HEK293 (cell line): ENCODE measurements at regions not wholly inside any gene's neighbourhood (a gene's known extent, or its start where the extent isn't known, plus 50 kb on each side); places are given as distances from the start of the nearest gene placed in this dataset.

ENCODE experiments used
- CTCF ChIA-PET: fragments of 350-600 bp; formaldehyde crosslinking; extraction: SDS; loops from one replicate; lab custom pipeline; 2021; ENCODE audit warnings: antibody characterized with exemption; lab: Yijun Ruan, JAX
- POLR2A ChIA-PET: fragments of 300-600 bp; formaldehyde crosslinking; extraction: SDS; loops from one replicate; lab custom pipeline; 2020; ENCODE audit warnings: antibody characterized with exemption, inconsistent platforms; lab: Yijun Ruan, JAX
- H3K27ac ChIP-seq: fragments of 200-500 bp; sonication (Bioruptor generic); 2 replicates; pipeline ENCODE4 v1.5.1; 2014; ENCODE audit warnings: low read depth, low read length, control low read depth, inconsistent platforms; ENCODE audit errors: extremely low read depth
- H3K36me3 ChIP-seq, 2 experiments: fragments of 200-500 bp in 1 of 2; sonication (Bioruptor generic) in 1 of 2; 1 replicate in 1 of 2; 2 replicates in 1 of 2; pipeline ENCODE4 v1.5.1; 2014 to 2017; ENCODE audit warnings: inconsistent platforms in 2 of 2, low read length in 2 of 2; ENCODE audit not compliant: control insufficient read depth in 2 of 2, insufficient read depth in 1 of 2
- H3K4me1 ChIP-seq: fragments of 200-500 bp; sonication (Bioruptor generic); 2 replicates; pipeline ENCODE4 v1.5.1; 2014; ENCODE audit warnings: mild to moderate bottlenecking, low read length, inconsistent platforms; ENCODE audit not compliant: control insufficient read depth, insufficient read depth
- H3K4me3 ChIP-seq: 2 replicates; pipeline ENCODE4 v1.5.1; 2011; ENCODE audit warnings: low read depth, mild to moderate bottlenecking, control low read depth, low read length, moderate library complexity
- H3K9me3 ChIP-seq: fragments of 200-500 bp; sonication (Bioruptor generic); 2 replicates; pipeline ENCODE4 v1.5.1; 2014; ENCODE audit warnings: low read depth, low read length, inconsistent platforms; ENCODE audit not compliant: control insufficient read depth, insufficient read depth
- ATF2 ChIP-seq: fragments of 450-650 bp; formaldehyde crosslinking; IDR thresholded peaks from 2 replicates; pipeline ENCODE4 v1.5.1; 2016; ENCODE audit warnings: missing biosample characterization, missing genetic modification characterization, low read depth
- BCL11B ChIP-seq: fragments of 450-650 bp; formaldehyde crosslinking; IDR thresholded peaks from 2 replicates; pipeline ENCODE4 v1.5.1; 2016; ENCODE audit warnings: low read depth, missing biosample characterization, missing genetic modification characterization
- GLI4 ChIP-seq: fragments of 450-650 bp; formaldehyde crosslinking; IDR thresholded peaks from 2 replicates; pipeline ENCODE4 v1.5.1; 2016; ENCODE audit warnings: missing biosample characterization, missing genetic modification characterization
- PRDM4 ChIP-seq: fragments of 450-650 bp; formaldehyde crosslinking; IDR thresholded peaks from 2 replicates; pipeline ENCODE4 v1.5.1; 2017; ENCODE audit warnings: missing biosample characterization, missing genetic modification characterization
- SALL2 ChIP-seq: fragments of 450-650 bp; formaldehyde crosslinking; IDR thresholded peaks from 2 replicates; pipeline ENCODE4 v1.5.0; 2017; ENCODE audit warnings: missing biosample characterization, mild to moderate bottlenecking, missing genetic modification characterization, borderline replicate concordance
- ZNF114 ChIP-seq: fragments of 450-650 bp; formaldehyde crosslinking; IDR thresholded peaks from 2 replicates; pipeline ENCODE4 v1.5.0; 2017; ENCODE audit warnings: missing biosample characterization, missing genetic modification characterization
- ZNF132 ChIP-seq: fragments of 450-650 bp; formaldehyde crosslinking; IDR thresholded peaks from 2 replicates; pipeline ENCODE4 v1.5.1; 2017; ENCODE audit warnings: missing biosample characterization, missing genetic modification characterization, borderline replicate concordance
- ZNF2 ChIP-seq: fragments of 450-650 bp; formaldehyde crosslinking; IDR thresholded peaks from 2 replicates; pipeline ENCODE4 v1.5.1; 2016; ENCODE audit warnings: missing biosample characterization, missing genetic modification characterization
- ZNF394 ChIP-seq: fragments of 450-650 bp; formaldehyde crosslinking; IDR thresholded peaks from 2 replicates; pipeline ENCODE4 v1.5.1; 2016; ENCODE audit warnings: missing biosample characterization, missing genetic modification characterization, mild to moderate bottlenecking, moderate library complexity, borderline replicate concordance
- ZNF610 ChIP-seq: fragments of 450-650 bp; formaldehyde crosslinking; IDR thresholded peaks from 2 replicates; pipeline ENCODE4 v1.5.1; 2016; ENCODE audit warnings: missing biosample characterization, missing genetic modification characterization, borderline replicate concordance
- ZNF624 ChIP-seq: fragments of 450-650 bp; formaldehyde crosslinking; IDR thresholded peaks from 2 replicates; pipeline ENCODE4 v1.5.1; 2017; ENCODE audit warnings: missing biosample characterization, missing genetic modification characterization
- ZNF837 ChIP-seq: fragments of 450-650 bp; formaldehyde crosslinking; IDR thresholded peaks from 2 replicates; pipeline ENCODE4 v1.5.1; 2016; ENCODE audit warnings: missing biosample characterization, missing genetic modification characterization
- TF ChIP-seq, protein P1 (sequence below): fragments of 450-650 bp; formaldehyde crosslinking; conservative IDR thresholded peaks from 2 replicates; pipeline ENCODE4 v1.5.1; 2016; ENCODE audit warnings: low read depth, missing biosample characterization, missing genetic modification characterization
- TF ChIP-seq, protein P2 (sequence below): fragments of 450-650 bp; formaldehyde crosslinking; conservative IDR thresholded peaks from 2 replicates; pipeline ENCODE4 v1.5.1; 2016; ENCODE audit warnings: low read depth, missing biosample characterization, missing genetic modification characterization
- TF ChIP-seq, protein P3 (sequence below): fragments of 450-650 bp; formaldehyde crosslinking; IDR thresholded peaks from 2 replicates; pipeline ENCODE4 v1.5.1; 2016; ENCODE audit warnings: missing biosample characterization, missing genetic modification characterization
- TF ChIP-seq, protein P4 (sequence below): fragments of 450-650 bp; IDR thresholded peaks from 2 replicates; pipeline ENCODE4 v1.5.1; 2018; ENCODE audit warnings: missing biosample characterization, mild to moderate bottlenecking, missing genetic modification characterization

DNA sequence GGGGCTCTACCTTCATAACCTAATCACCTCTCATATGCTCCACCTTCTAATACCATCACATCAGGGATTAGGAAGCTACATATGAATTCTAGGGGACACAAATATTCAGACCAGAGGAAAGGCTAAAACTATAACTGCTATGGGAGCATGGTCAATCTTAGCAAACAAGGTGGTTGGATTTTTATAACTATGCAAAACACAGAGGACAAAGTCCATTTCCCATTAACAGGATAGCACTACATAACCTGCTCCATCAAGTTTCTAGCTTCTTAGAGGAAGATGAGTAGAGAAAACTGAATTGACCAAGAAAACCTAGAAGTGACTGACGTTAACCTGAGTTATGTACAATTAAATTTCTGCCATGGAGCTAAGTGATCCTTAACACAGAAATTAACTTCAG, 398.6 kb downstream of the TBL1XR1 start (continued):
- TF ChIP-seq, protein P1, sequence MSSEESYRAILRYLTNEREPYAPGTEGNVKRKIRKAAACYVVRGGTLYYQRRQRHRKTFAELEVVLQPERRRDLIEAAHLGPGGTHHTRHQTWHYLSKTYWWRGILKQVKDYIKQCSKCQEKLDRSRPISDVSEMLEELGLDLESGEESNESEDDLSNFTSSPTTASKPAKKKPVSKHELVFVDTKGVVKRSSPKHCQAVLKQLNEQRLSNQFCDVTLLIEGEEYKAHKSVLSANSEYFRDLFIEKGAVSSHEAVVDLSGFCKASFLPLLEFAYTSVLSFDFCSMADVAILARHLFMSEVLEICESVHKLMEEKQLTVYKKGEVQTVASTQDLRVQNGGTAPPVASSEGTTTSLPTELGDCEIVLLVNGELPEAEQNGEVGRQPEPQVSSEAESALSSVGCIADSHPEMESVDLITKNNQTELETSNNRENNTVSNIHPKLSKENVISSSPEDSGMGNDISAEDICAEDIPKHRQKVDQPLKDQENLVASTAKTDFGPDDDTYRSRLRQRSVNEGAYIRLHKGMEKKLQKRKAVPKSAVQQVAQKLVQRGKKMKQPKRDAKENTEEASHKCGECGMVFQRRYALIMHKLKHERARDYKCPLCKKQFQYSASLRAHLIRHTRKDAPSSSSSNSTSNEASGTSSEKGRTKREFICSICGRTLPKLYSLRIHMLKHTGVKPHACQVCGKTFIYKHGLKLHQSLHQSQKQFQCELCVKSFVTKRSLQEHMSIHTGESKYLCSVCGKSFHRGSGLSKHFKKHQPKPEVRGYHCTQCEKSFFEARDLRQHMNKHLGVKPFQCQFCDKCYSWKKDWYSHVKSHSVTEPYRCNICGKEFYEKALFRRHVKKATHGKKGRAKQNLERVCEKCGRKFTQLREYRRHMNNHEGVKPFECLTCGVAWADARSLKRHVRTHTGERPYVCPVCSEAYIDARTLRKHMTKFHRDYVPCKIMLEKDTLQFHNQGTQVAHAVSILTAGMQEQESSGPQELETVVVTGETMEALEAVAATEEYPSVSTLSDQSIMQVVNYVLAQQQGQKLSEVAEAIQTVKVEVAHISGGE, result no peak
- TF ChIP-seq PRDM4 (tag by site-specific recombination) (no peak), ZNF114 (no peak), SALL2 (tag by site-specific recombination) (no peak), ZNF837 (tag by site-specific recombination) (no peak)
- TF ChIP-seq, protein P2, sequence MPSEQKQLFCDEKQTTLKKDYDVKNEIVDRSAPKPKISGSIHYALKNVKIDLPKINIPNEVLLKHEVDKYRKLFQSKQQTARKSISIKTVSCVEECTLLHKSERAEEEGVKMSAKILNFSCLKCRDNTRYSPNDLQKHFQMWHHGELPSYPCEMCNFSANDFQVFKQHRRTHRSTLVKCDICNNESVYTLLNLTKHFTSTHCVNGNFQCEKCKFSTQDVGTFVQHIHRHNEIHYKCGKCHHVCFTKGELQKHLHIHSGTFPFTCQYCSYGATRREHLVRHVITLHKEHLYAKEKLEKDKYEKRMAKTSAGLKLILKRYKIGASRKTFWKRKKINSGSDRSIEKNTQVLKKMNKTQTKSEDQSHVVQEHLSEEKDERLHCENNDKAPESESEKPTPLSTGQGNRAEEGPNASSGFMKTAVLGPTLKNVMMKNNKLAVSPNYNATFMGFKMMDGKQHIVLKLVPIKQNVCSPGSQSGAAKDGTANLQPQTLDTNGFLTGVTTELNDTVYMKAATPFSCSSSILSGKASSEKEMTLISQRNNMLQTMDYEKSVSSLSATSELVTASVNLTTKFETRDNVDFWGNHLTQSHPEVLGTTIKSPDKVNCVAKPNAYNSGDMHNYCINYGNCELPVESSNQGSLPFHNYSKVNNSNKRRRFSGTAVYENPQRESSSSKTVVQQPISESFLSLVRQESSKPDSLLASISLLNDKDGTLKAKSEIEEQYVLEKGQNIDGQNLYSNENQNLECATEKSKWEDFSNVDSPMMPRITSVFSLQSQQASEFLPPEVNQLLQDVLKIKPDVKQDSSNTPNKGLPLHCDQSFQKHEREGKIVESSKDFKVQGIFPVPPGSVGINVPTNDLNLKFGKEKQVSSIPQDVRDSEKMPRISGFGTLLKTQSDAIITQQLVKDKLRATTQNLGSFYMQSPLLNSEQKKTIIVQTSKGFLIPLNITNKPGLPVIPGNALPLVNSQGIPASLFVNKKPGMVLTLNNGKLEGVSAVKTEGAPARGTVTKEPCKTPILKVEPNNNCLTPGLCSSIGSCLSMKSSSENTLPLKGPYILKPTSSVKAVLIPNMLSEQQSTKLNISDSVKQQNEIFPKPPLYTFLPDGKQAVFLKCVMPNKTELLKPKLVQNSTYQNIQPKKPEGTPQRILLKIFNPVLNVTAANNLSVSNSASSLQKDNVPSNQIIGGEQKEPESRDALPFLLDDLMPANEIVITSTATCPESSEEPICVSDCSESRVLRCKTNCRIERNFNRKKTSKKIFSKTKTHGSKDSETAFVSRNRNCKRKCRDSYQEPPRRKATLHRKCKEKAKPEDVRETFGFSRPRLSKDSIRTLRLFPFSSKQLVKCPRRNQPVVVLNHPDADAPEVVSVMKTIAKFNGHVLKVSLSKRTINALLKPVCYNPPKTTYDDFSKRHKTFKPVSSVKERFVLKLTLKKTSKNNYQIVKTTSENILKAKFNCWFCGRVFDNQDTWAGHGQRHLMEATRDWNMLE (tag by site-specific recombination), result no peak

- Histone ChIP-seq H3K4me3 (no peak overlapping the region), H3K4me1 (no peaks in the 10 kb centered on the region), H3K36me3 (no peaks in the 10 kb centered on the region), H3K27ac (no peak overlapping the region), H3K9me3 (no peaks in the 10 kb centered on the region)
- ChIA-PET CTCF (no interaction called here), POLR2A (no interaction called here)
- TF ChIP-seq ZNF132 (tag by site-specific recombination) (no peak), GLI4 (no peak), BCL11B (tag by site-specific recombination) (no peak), ZNF2 (no peak), ZNF394 (tag by site-specific recombination) (no peak), ZNF624 (tag by site-specific recombination) (no peak), ZNF610 (tag by site-specific recombination) (no peak), ATF2 (tag by site-specific recombination) (no peak)
- TF ChIP-seq, protein P3, sequence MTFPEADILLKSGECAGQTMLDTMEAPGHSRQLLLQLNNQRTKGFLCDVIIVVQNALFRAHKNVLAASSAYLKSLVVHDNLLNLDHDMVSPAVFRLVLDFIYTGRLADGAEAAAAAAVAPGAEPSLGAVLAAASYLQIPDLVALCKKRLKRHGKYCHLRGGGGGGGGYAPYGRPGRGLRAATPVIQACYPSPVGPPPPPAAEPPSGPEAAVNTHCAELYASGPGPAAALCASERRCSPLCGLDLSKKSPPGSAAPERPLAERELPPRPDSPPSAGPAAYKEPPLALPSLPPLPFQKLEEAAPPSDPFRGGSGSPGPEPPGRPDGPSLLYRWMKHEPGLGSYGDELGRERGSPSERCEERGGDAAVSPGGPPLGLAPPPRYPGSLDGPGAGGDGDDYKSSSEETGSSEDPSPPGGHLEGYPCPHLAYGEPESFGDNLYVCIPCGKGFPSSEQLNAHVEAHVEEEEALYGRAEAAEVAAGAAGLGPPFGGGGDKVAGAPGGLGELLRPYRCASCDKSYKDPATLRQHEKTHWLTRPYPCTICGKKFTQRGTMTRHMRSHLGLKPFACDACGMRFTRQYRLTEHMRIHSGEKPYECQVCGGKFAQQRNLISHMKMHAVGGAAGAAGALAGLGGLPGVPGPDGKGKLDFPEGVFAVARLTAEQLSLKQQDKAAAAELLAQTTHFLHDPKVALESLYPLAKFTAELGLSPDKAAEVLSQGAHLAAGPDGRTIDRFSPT (tag by site-specific recombination), result no peak
- TF ChIP-seq, protein P4, sequence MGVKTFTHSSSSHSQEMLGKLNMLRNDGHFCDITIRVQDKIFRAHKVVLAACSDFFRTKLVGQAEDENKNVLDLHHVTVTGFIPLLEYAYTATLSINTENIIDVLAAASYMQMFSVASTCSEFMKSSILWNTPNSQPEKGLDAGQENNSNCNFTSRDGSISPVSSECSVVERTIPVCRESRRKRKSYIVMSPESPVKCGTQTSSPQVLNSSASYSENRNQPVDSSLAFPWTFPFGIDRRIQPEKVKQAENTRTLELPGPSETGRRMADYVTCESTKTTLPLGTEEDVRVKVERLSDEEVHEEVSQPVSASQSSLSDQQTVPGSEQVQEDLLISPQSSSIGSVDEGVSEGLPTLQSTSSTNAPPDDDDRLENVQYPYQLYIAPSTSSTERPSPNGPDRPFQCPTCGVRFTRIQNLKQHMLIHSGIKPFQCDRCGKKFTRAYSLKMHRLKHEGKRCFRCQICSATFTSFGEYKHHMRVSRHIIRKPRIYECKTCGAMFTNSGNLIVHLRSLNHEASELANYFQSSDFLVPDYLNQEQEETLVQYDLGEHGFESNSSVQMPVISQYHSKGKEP (tag by site-specific recombination), result no peak
Measured at GRCh38 chr3:176796371-176796770, 400.9 kb downstream of the TBL1XR1 start.
